ENCODE measurements at regions not wholly inside any gene's neighbourhood (a gene's known extent, or its start where the extent isn't known, plus 50 kb on each side); places are given as distances from the start of the nearest gene placed in this dataset.

GRCh38 chr20:48411919-48412522, 415.8 kb downstream of the PREX1 start:
- intact Hi-C loops (cut with micrococcal nuclease; ENCODE audit: unreplicated experiment), result no loop called here
- H3K9me3 Mint-ChIP-seq (ENCODE audit: low read depth, unreplicated experiment), result peaks cover 5% of the 10 kb centered on the region
- peaks cover 25% of the 10 kb centered on the region for H3K4me1 Mint-ChIP-seq (ENCODE audit: low read depth, unreplicated experiment)
- no peaks in the 10 kb centered on the region for H3K27me3 Mint-ChIP-seq (ENCODE audit: unreplicated experiment)
- CTCF ChIA-PET, result no interaction called here
- H3K27ac Mint-ChIP-seq (ENCODE audit: unreplicated experiment), result no peak overlapping the region
- BruUV-seq (replicated peaks), result no TSS peak
- DNase-seq, result no peak
- H3K4me3 Mint-ChIP-seq (ENCODE audit: low read depth, unreplicated experiment), result no peak overlapping the region
- H3K36me3 Mint-ChIP-seq (ENCODE audit: insufficient read depth, unreplicated experiment), result no peaks in the 10 kb centered on the region
- no peak for TF ChIP-seq CTCF (IDR thresholded peaks at IDR 0.05; ENCODE audit: unreplicated experiment)

GRCh38 chr20:48411245-48411644, 416.6 kb downstream of the PREX1 start:
- Mint-ChIP-seq H3K4me1 (ENCODE audit: low read depth, unreplicated experiment) (peaks cover 18% of the 10 kb centered on the region), H3K9me3 (ENCODE audit: low read depth, unreplicated experiment) (peaks cover 5% of the 10 kb centered on the region), H3K4me3 (ENCODE audit: low read depth, unreplicated experiment) (no peak overlapping the region), H3K27me3 (ENCODE audit: unreplicated experiment) (no peaks in the 10 kb centered on the region), H3K36me3 (ENCODE audit: insufficient read depth, unreplicated experiment) (no peaks in the 10 kb centered on the region), H3K27ac (ENCODE audit: unreplicated experiment) (no peak overlapping the region)
- no peak for TF ChIP-seq CTCF (IDR thresholded peaks at IDR 0.05; ENCODE audit: unreplicated experiment)
- intact Hi-C loops (cut with micrococcal nuclease; ENCODE audit: unreplicated experiment), result no loop called here
- CTCF ChIA-PET, result interaction anchor here (1.0 kb wide), 1 partner anchor 13 kb away, joined by 3 read pairs; no protein-coding TSS in a partner anchor
- BruUV-seq (replicated peaks), result no TSS peak
- no peak for DNase-seq

- no peaks in the 10 kb centered on the region for H3K36me3 Mint-ChIP-seq (ENCODE audit: insufficient read depth, unreplicated experiment)
- CTCF ChIA-PET, result interaction anchor here (1.2 kb wide), 1 partner anchor 211 kb away, joined by 4 read pairs; no protein-coding TSS in a partner anchor
- no peak overlapping the region for H3K27ac Mint-ChIP-seq (ENCODE audit: unreplicated experiment)
- DNase-seq, result no peak
- H3K4me3 Mint-ChIP-seq (ENCODE audit: low read depth, unreplicated experiment), result no peak overlapping the region
- intact Hi-C loops (cut with micrococcal nuclease; ENCODE audit: unreplicated experiment), result no loop called here
- H3K27me3 Mint-ChIP-seq (ENCODE audit: unreplicated experiment), result no peaks in the 10 kb centered on the region
- H3K9me3 Mint-ChIP-seq (ENCODE audit: low read depth, unreplicated experiment), result peaks cover 5% of the 10 kb centered on the region
- TF ChIP-seq CTCF (IDR thresholded peaks at IDR 0.05; ENCODE audit: unreplicated experiment), result no peak
- peaks cover 18% of the 10 kb centered on the region for H3K4me1 Mint-ChIP-seq (ENCODE audit: low read depth, unreplicated experiment)
- no TSS peak for BruUV-seq (replicated peaks)
Observed at GRCh38 chr20:48409055-48409615, 418.7 kb downstream of the PREX1 start.

- CTCF ChIA-PET, result interaction anchor here (1.7 kb wide), 1 partner anchor 213 kb away, joined by 5 read pairs; no protein-coding TSS in a partner anchor
- H3K36me3 Mint-ChIP-seq (ENCODE audit: insufficient read depth, unreplicated experiment), result no peaks in the 10 kb centered on the region
- no peak for DNase-seq
- no peak for TF ChIP-seq CTCF (IDR thresholded peaks at IDR 0.05; ENCODE audit: unreplicated experiment)
- no TSS peak for BruUV-seq (replicated peaks)
- H3K9me3 Mint-ChIP-seq (ENCODE audit: low read depth, unreplicated experiment), result peaks cover 5% of the 10 kb centered on the region
- intact Hi-C loops (cut with micrococcal nuclease; ENCODE audit: unreplicated experiment), result no loop called here
- no peak overlapping the region for H3K4me3 Mint-ChIP-seq (ENCODE audit: low read depth, unreplicated experiment)
- peaks cover 15% of the 10 kb centered on the region for H3K4me1 Mint-ChIP-seq (ENCODE audit: low read depth, unreplicated experiment)
- no peak overlapping the region for H3K27ac Mint-ChIP-seq (ENCODE audit: unreplicated experiment)
- H3K27me3 Mint-ChIP-seq (ENCODE audit: unreplicated experiment), result no peaks in the 10 kb centered on the region
Observed at GRCh38 chr20:48407710-48408109, 420.1 kb downstream of the PREX1 start.
